Fibroblast of lung (primary cell): ENCODE measurements at regions not wholly inside any gene's neighbourhood (a gene's known extent, or its start where the extent isn't known, plus 50 kb on each side); places are given as distances from the start of the nearest gene placed in this dataset.
A peak's percentile ranks its signal among the peaks of the same experiment; 100 is the strongest.

ENCODE experiments used
- DNase-seq, 2 donors: peaks; one replicate each; pipeline versions ENCODE4 v3.0.0 to v3.0.0-alpha.2; 2010; ENCODE audit warnings: low read depth in 2 of 2
- H2AFZ ChIP-seq: 2 replicates; pipeline ENCODE4 v1.5.1; 2012; ENCODE audit warnings: low read length, control low read depth, inconsistent platforms
- H3K27ac ChIP-seq: 2 replicates; pipeline ENCODE4 v1.5.1; 2011; ENCODE audit warnings: low read length, control low read depth; ENCODE audit not compliant: insufficient read depth
- H3K27me3 ChIP-seq: 2 replicates; pipeline ENCODE4 v1.5.1; 2011; ENCODE audit warnings: mild to moderate bottlenecking, low read length; ENCODE audit not compliant: control insufficient read depth, insufficient read depth
- H3K36me3 ChIP-seq: 2 replicates; pipeline ENCODE4 v1.5.1; 2011; ENCODE audit warnings: low read length; ENCODE audit not compliant: control insufficient read depth, insufficient read depth
- H3K4me1 ChIP-seq: 2 replicates; pipeline ENCODE4 v1.5.1; 2011; ENCODE audit warnings: low read length; ENCODE audit not compliant: control insufficient read depth, insufficient read depth; ENCODE audit errors: extremely low read depth
- H3K4me2 ChIP-seq: 2 replicates; pipeline ENCODE4 v1.5.1; 2011; ENCODE audit warnings: low read length, control low read depth; ENCODE audit not compliant: insufficient read depth; ENCODE audit errors: extremely low read depth
- H3K4me3 ChIP-seq, 4 experiments: fragments of 200-600 bp in 1 of 4; sonication (generic) in 1 of 4; replicated peaks in 1 of 4; 2 replicates each; pipeline ENCODE4 v1.5.1; 2011 to 2016; ENCODE audit warnings: low read length in 4 of 4, low read depth in 3 of 4, mild to moderate bottlenecking in 3 of 4, control low read depth in 2 of 4, inconsistent platforms in 1 of 4, mixed read lengths in 1 of 4; ENCODE audit not compliant: insufficient read depth in 1 of 4; ENCODE audit errors: control extremely low read depth in 1 of 4
- H3K79me2 ChIP-seq: 2 replicates; pipeline ENCODE4 v1.5.1; 2012; ENCODE audit warnings: mild to moderate bottlenecking, low read length, inconsistent platforms; ENCODE audit not compliant: control insufficient read depth, insufficient read depth
- H3K9ac ChIP-seq: 2 replicates; pipeline ENCODE4 v1.5.1; 2011; ENCODE audit warnings: mild to moderate bottlenecking, low read length, control low read depth; ENCODE audit not compliant: insufficient read depth
- H3K9me3 ChIP-seq: 2 replicates; pipeline ENCODE4 v1.5.1; 2012; ENCODE audit warnings: low read depth, low read length; ENCODE audit not compliant: control insufficient read depth, insufficient read depth
- H4K20me1 ChIP-seq: 2 replicates; pipeline ENCODE4 v1.5.1; 2011; ENCODE audit warnings: low read length; ENCODE audit not compliant: control insufficient read depth, insufficient read depth; ENCODE audit errors: extremely low read depth
- CTCF ChIP-seq, 2 donors: IDR thresholded peaks in 1 of 2; conservative IDR thresholded peaks in 1 of 2; 1 replicate in 1 of 2; 2 replicates in 1 of 2; pipeline ENCODE4 v1.5.1; 2011 to 2012; ENCODE audit warnings: low read length in 2 of 2, control low read depth in 1 of 2, inconsistent platforms in 1 of 2, low read depth in 1 of 2, mild to moderate bottlenecking in 1 of 2
- EZH2 ChIP-seq: IDR thresholded peaks from 2 replicates; pipeline ENCODE4 v1.5.1; 2012; ENCODE audit warnings: low read length, control low read depth, mild to moderate bottlenecking; ENCODE audit errors: missing control alignments

DNA sequence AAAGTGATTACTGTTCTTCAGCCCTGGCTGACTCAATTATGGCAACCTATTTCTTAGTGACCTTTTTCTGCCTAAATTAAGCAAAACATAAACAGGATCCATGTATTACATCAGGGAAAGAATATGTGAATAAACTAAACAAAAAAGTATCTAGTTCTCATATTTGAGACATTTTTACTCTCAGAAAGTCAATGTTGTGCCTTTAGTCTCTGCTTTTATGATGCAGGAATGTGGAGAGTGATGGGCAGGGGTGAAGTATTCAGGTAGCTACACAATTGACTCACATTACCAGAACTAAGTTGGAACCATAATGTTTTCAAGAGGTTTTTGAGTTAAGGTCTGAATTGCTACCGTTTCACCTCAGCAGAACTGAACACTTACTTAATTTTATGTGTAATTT, 462.7 kb upstream of the CXADR start:
- Histone ChIP-seq H3K4me2 (no peak overlapping the region), H3K4me3 (no peak overlapping the region), H3K27me3 (no peaks in the 10 kb centered on the region), H3K4me1 (no peaks in the 10 kb centered on the region), H3K79me2 (no peaks in the 10 kb centered on the region), H3K27ac (no peak overlapping the region), H4K20me1 (no peaks in the 10 kb centered on the region), H2AFZ (no peak overlapping the region), H3K36me3 (no peaks in the 10 kb centered on the region), H3K9me3 (no peaks in the 10 kb centered on the region), H3K9ac (no peak overlapping the region)
- DNase-seq, result peak; percentile 17 to 18
- TF ChIP-seq EZH2 (no peak), CTCF (conservative IDR thresholded peaks at IDR 0.05 in 1 of 2, IDR thresholded peaks at IDR 0.05 in 1 of 2; ENCODE audit: low read depth in 1 of 2, low read length in 2 of 2) (no peak)

DNA sequence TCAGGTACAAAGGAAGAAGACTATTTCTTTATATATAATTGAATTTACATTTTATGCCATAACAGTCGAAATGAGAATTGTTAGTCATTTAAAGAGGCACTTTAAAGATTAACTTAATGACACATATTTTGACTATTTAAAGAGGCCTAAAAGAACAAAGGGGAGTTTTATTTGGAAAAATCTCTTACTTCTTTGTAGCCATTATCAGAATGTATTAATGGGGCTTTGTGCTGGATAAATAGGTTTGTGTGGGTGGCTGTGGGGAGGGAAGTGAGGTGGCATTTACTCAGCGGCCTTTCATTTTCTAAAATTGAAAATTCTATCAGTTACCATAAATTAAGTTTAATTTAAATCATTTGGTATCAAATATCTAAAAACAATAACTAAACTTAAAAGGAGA, 462.2 kb upstream of the CXADR start:
- no peak overlapping the region for H3K4me2 ChIP-seq
- H3K9me3 ChIP-seq, result no peaks in the 10 kb centered on the region
- no peaks in the 10 kb centered on the region for H3K27me3 ChIP-seq
- no peaks in the 10 kb centered on the region for H3K4me1 ChIP-seq
- H3K9ac ChIP-seq, result no peak overlapping the region
- H3K79me2 ChIP-seq, result no peaks in the 10 kb centered on the region
- peak in 1 of 2 donors; percentile 4 for DNase-seq
- no peaks in the 10 kb centered on the region for H3K36me3 ChIP-seq
- no peaks in the 10 kb centered on the region for H4K20me1 ChIP-seq
- TF ChIP-seq CTCF (conservative IDR thresholded peaks at IDR 0.05 in 1 of 2, IDR thresholded peaks at IDR 0.05 in 1 of 2; ENCODE audit: low read depth in 1 of 2, low read length in 2 of 2) (no peak), EZH2 (no peak)
- H2AFZ ChIP-seq, result no peak overlapping the region
- H3K27ac ChIP-seq, result no peak overlapping the region
- H3K4me3 ChIP-seq, result no peak overlapping the region

DNA sequence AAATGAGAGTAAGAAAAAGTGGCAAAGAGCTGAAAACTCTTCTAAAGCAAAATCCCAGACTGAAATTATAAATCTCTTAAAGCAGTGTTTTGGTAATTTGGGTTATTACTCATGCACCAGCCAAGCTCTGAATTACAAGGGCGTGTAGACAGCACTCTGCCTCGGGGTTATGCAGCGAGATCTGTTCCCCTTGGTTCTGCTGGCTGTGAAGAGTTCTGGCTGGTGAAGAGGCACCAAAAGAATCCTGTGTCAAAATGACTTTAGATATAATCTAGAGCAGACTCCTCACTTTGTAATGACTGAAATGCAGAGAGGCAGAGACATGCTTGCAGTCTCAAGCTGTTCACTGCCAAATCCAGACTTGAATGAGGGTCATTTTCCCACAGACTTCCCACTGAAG, 461.8 kb upstream of the CXADR start:
- peak in 1 of 2 donors; percentile 51 for DNase-seq
- Histone ChIP-seq H4K20me1 (no peaks in the 10 kb centered on the region), H3K79me2 (no peaks in the 10 kb centered on the region), H3K9me3 (no peaks in the 10 kb centered on the region), H3K4me1 (no peaks in the 10 kb centered on the region), H3K9ac (no peak overlapping the region), H3K27ac (no peak overlapping the region), H3K27me3 (no peaks in the 10 kb centered on the region), H3K4me3 (no peak overlapping the region), H3K36me3 (no peaks in the 10 kb centered on the region), H2AFZ (no peak overlapping the region), H3K4me2 (no peak overlapping the region)
- TF ChIP-seq EZH2 (no peak), CTCF (conservative IDR thresholded peaks at IDR 0.05 in 1 of 2, IDR thresholded peaks at IDR 0.05 in 1 of 2; ENCODE audit: low read depth in 1 of 2, low read length in 2 of 2) (no peak)
